ENCODE measurements at regions not wholly inside any gene's neighbourhood (a gene's known extent, or its start where the extent isn't known, plus 50 kb on each side); places are given as distances from the start of the nearest gene placed in this dataset.
A peak's percentile ranks its signal among the peaks of the same experiment; 100 is the strongest.

GRCh38 chr5:6201631-6202030 is 176.7 kb downstream of the MED10 start:
- H3K9me2 ChIP-seq (ENCODE audit: low read depth, low read length), result no peaks in the 10 kb centered on the region
- H3K27ac ChIP-seq (ENCODE audit: low read depth, low read length, poor library complexity, severe bottlenecking), result peak overlapping the region; percentile 8
- TF ChIP-seq CTCF (IDR thresholded peaks at IDR 0.05; ENCODE audit: low read length) (no peak), EZH2 (IDR thresholded peaks at IDR 0.05; ENCODE audit: borderline replicate concordance, low read length) (no peak)
- H2AFZ ChIP-seq (ENCODE audit: low read length), result no peak overlapping the region
- peaks cover 6% of the 10 kb centered on the region; the same call in 1 of the 2 replicates for H3K36me3 ChIP-seq (ENCODE audit: insufficient read depth, low read length)
- H3K79me2 ChIP-seq (ENCODE audit: insufficient read depth, low read length), result no peaks in the 10 kb centered on the region
- peaks cover 38% of the 10 kb centered on the region for H3K4me1 ChIP-seq (ENCODE audit: insufficient read depth, low read length, severe bottlenecking)
- H4K20me1 ChIP-seq (ENCODE audit: insufficient read depth, low read length), result no peaks in the 10 kb centered on the region
- no peak overlapping the region for H3K4me3 ChIP-seq (ENCODE audit: low read depth, low read length, poor library complexity, severe bottlenecking)
- no peaks in the 10 kb centered on the region for H3K9me3 ChIP-seq (ENCODE audit: low read length)
- H3F3A ChIP-seq (ENCODE audit: insufficient read depth, low read length), result no peaks in the 10 kb centered on the region
- H3K27me3 ChIP-seq (ENCODE audit: insufficient read depth, low read length), result no peaks in the 10 kb centered on the region
- no peak overlapping the region for H3K9ac ChIP-seq (ENCODE audit: low read length)
- no peak overlapping the region for H3K4me2 ChIP-seq (ENCODE audit: low read length)

- Histone ChIP-seq H3K9me2 (ENCODE audit: low read depth, low read length) (no peaks in the 10 kb centered on the region), H3K27me3 (ENCODE audit: insufficient read depth, low read length) (no peaks in the 10 kb centered on the region), H3K4me2 (ENCODE audit: low read length) (no peak overlapping the region), H3K36me3 (ENCODE audit: insufficient read depth, low read length) (peaks cover 6% of the 10 kb centered on the region; the same call in 1 of the 2 replicates), H3F3A (ENCODE audit: insufficient read depth, low read length) (no peaks in the 10 kb centered on the region), H3K4me3 (ENCODE audit: low read depth, low read length, poor library complexity, severe bottlenecking) (no peak overlapping the region), H4K20me1 (ENCODE audit: insufficient read depth, low read length) (no peaks in the 10 kb centered on the region), H3K9ac (ENCODE audit: low read length) (no peak overlapping the region), H3K27ac (ENCODE audit: low read depth, low read length, poor library complexity, severe bottlenecking) (no peak overlapping the region), H2AFZ (ENCODE audit: low read length) (no peak overlapping the region), H3K4me1 (ENCODE audit: insufficient read depth, low read length, severe bottlenecking) (peaks cover 64% of the 10 kb centered on the region), H3K79me2 (ENCODE audit: insufficient read depth, low read length) (no peaks in the 10 kb centered on the region), H3K9me3 (ENCODE audit: low read length) (no peaks in the 10 kb centered on the region)
- TF ChIP-seq EZH2 (IDR thresholded peaks at IDR 0.05; ENCODE audit: borderline replicate concordance, low read length), result no peak
- no peak for TF ChIP-seq CTCF (IDR thresholded peaks at IDR 0.05; ENCODE audit: low read length)
These were observed 179.8 kb downstream of the MED10 start for GRCh38 chr5:6198531-6198930.

- H3K9ac ChIP-seq (ENCODE audit: low read length), result no peak overlapping the region; the same call in 1 of the 2 replicates
- no peaks in the 10 kb centered on the region for H3K27me3 ChIP-seq (ENCODE audit: insufficient read depth, low read length)
- peaks cover 6% of the 10 kb centered on the region; the same call in 1 of the 2 replicates for H3K36me3 ChIP-seq (ENCODE audit: insufficient read depth, low read length)
- H3K79me2 ChIP-seq (ENCODE audit: insufficient read depth, low read length), result no peaks in the 10 kb centered on the region
- H3F3A ChIP-seq (ENCODE audit: insufficient read depth, low read length), result no peaks in the 10 kb centered on the region
- no peaks in the 10 kb centered on the region for H3K9me3 ChIP-seq (ENCODE audit: low read length)
- no peak overlapping the region for H2AFZ ChIP-seq (ENCODE audit: low read length)
- H4K20me1 ChIP-seq (ENCODE audit: insufficient read depth, low read length), result no peaks in the 10 kb centered on the region
- TF ChIP-seq EZH2 (IDR thresholded peaks at IDR 0.05; ENCODE audit: borderline replicate concordance, low read length) (no peak), CTCF (IDR thresholded peaks at IDR 0.05; ENCODE audit: low read length) (peak; percentile 28; the same call in 1 of the 2 replicates)
- H3K4me3 ChIP-seq (ENCODE audit: low read depth, low read length, poor library complexity, severe bottlenecking), result no peak overlapping the region
- no peaks in the 10 kb centered on the region for H3K9me2 ChIP-seq (ENCODE audit: low read depth, low read length)
- H3K4me1 ChIP-seq (ENCODE audit: insufficient read depth, low read length, severe bottlenecking), result peaks cover 64% of the 10 kb centered on the region
- H3K27ac ChIP-seq (ENCODE audit: low read depth, low read length, poor library complexity, severe bottlenecking), result peak overlapping the region; percentile 24
- peak overlapping the region; percentile 28 for H3K4me2 ChIP-seq (ENCODE audit: low read length)
These were observed 180.9 kb downstream of the MED10 start for GRCh38 chr5:6197427-6197826.
